Ascending aorta (tissue), 2 donors: ENCODE measurements at regions not wholly inside any gene's neighbourhood (a gene's known extent, or its start where the extent isn't known, plus 50 kb on each side); places are given as distances from the start of the nearest gene placed in this dataset.
"Not testable (repeated sequence)": the region's sequence is repeated elsewhere in the genome, so short reads cannot be mapped to it uniquely, and the experiment has no call there.

Experiments
- DNase-seq, 2 donors: peaks; one replicate each; pipeline ENCODE4 v3.0.0-alpha.2; 2019; ENCODE audit warnings: low spot score in 2 of 2
- H3K27ac ChIP-seq, 2 donors: fragments of 200-600 bp; sonication (generic); one replicate each; pipeline ENCODE4 v1.5.1; 2016 to 2017; ENCODE audit warnings: mild to moderate bottlenecking in 1 of 2
- H3K27me3 ChIP-seq: fragments of 200-600 bp; sonication (generic); one replicate; pipeline ENCODE4 v1.5.1; 2017
- H3K36me3 ChIP-seq, 2 donors: fragments of 200-600 bp; sonication (generic); one replicate each; pipeline ENCODE4 v1.5.1; 2016
- H3K4me1 ChIP-seq, 2 donors: fragments of 200-600 bp; sonication (generic); one replicate each; pipeline ENCODE4 v1.5.1; 2016 to 2017; ENCODE audit warnings: mild to moderate bottlenecking in 1 of 2
- H3K4me3 ChIP-seq, 2 donors: fragments of 200-600 bp; sonication (generic); one replicate each; pipeline ENCODE4 v1.5.1; 2016 to 2017; ENCODE audit warnings: mild to moderate bottlenecking in 1 of 2
- H3K9me3 ChIP-seq, 2 donors: fragments of 200-600 bp; sonication (generic); one replicate each; pipeline ENCODE4 v1.5.1; 2016
- CTCF ChIP-seq, 3 experiments: fragments of 200-600 bp in 2 of 3; fragments of 450-650 bp in 1 of 3; sonication (generic) in 2 of 3; IDR thresholded peaks; one replicate each; pipeline ENCODE4 v1.5.1; 2016 to 2019; ENCODE audit warnings: antibody characterized with exemption in 3 of 3, mild to moderate bottlenecking in 1 of 3, moderate library complexity in 1 of 3
- intact Hi-C: fragments of 100-400 bp; cut with DNase I; formaldehyde crosslinking; loops from one replicate; pipeline ENCODE4 v1.15.1; 2023

GRCh38 chr2:153403940-153404339 is 74.6 kb downstream of the RPRM start:
- intact Hi-C loops, result no loop called here
- H3K27ac ChIP-seq, result no peak overlapping the region
- H3K36me3 ChIP-seq, result no peaks in the 10 kb centered on the region
- H3K4me3 ChIP-seq, result no peak overlapping the region
- no peaks in the 10 kb centered on the region for H3K9me3 ChIP-seq
- no peak for TF ChIP-seq CTCF (IDR thresholded peaks at IDR 0.05)
- no peaks in the 10 kb centered on the region for H3K4me1 ChIP-seq
- no peaks in the 10 kb centered on the region for H3K27me3 ChIP-seq
- no peak for DNase-seq

GRCh38 chr2:153403352-153403751 is 75.2 kb downstream of the RPRM start:
- H3K27ac ChIP-seq, H3K4me1 ChIP-seq, H3K4me3 ChIP-seq, H3K27me3 ChIP-seq, H3K36me3 ChIP-seq, DNase-seq, intact Hi-C loops, H3K9me3 ChIP-seq: not testable (repeated sequence)

- no peak for TF ChIP-seq CTCF (IDR thresholded peaks at IDR 0.05)
- Histone ChIP-seq H3K27me3 (no peaks in the 10 kb centered on the region), H3K36me3 (no peaks in the 10 kb centered on the region), H3K4me1 (no peaks in the 10 kb centered on the region), H3K27ac (no peak overlapping the region), H3K9me3 (no peaks in the 10 kb centered on the region), H3K4me3 (no peak overlapping the region)
- intact Hi-C loops, result no loop called here
- no peak for DNase-seq
Observed at GRCh38 chr2:153394686-153395085, 83.9 kb downstream of the RPRM start.

GRCh38 chr2:153394247-153394646 is 84.3 kb downstream of the RPRM start:
- H3K4me1 ChIP-seq, result no peaks in the 10 kb centered on the region
- TF ChIP-seq CTCF (IDR thresholded peaks at IDR 0.05), result no peak
- H3K27ac ChIP-seq, result no peak overlapping the region
- intact Hi-C loops, result no loop called here
- H3K27me3 ChIP-seq, result no peaks in the 10 kb centered on the region
- DNase-seq, result no peak
- no peaks in the 10 kb centered on the region for H3K9me3 ChIP-seq
- H3K4me3 ChIP-seq, result no peak overlapping the region
- H3K36me3 ChIP-seq, result no peaks in the 10 kb centered on the region

- Histone ChIP-seq H3K9me3 (no peaks in the 10 kb centered on the region), H3K27me3 (no peaks in the 10 kb centered on the region), H3K36me3 (no peaks in the 10 kb centered on the region), H3K27ac (no peak overlapping the region), H3K4me3 (no peak overlapping the region), H3K4me1 (peaks cover 0 to under 1% of the 10 kb centered on the region in 2 donors)
- TF ChIP-seq CTCF (IDR thresholded peaks at IDR 0.05), result no peak
- intact Hi-C loops, result no loop called here
- DNase-seq, result no peak
Observed at GRCh38 chr2:153393518-153393917, 85.0 kb downstream of the RPRM start.

GRCh38 chr2:153391131-153391530 is 87.4 kb downstream of the RPRM start:
- Histone ChIP-seq H3K9me3 (no peaks in the 10 kb centered on the region), H3K36me3 (no peaks in the 10 kb centered on the region), H3K4me3 (no peak overlapping the region), H3K27me3 (no peaks in the 10 kb centered on the region), H3K4me1 (peaks cover 0 to 2% of the 10 kb centered on the region in 2 donors), H3K27ac (no peak overlapping the region)
- intact Hi-C loops, result no loop called here
- TF ChIP-seq CTCF (IDR thresholded peaks at IDR 0.05), result no peak
- DNase-seq, result no peak
